ENCODE measurements at regions not wholly inside any gene's neighbourhood (a gene's known extent, or its start where the extent isn't known, plus 50 kb on each side); places are given as distances from the start of the nearest gene placed in this dataset.
"Not testable (repeated sequence)": the region's sequence is repeated elsewhere in the genome, so short reads cannot be mapped to it uniquely, and the experiment has no call there.

GRCh38 chr1:54479841-54480524, 68.0 kb upstream of the ACOT11 start:
- no peak for DNase-seq
- Mint-ChIP-seq H3K4me1 (peaks cover 53% of the 10 kb centered on the region), H3K27ac (peak overlapping the region; percentile 70), H3K27me3 (no peaks in the 10 kb centered on the region), H3K4me3 (no peak overlapping the region), H3K9me3 (no peaks in the 10 kb centered on the region), H3K36me3 (no peaks in the 10 kb centered on the region)

GRCh38 chr1:54479251-54479650, 68.8 kb upstream of the ACOT11 start:
- H3K36me3 Mint-ChIP-seq, result no peaks in the 10 kb centered on the region
- no peaks in the 10 kb centered on the region for H3K9me3 Mint-ChIP-seq
- H3K4me1 Mint-ChIP-seq, result peaks cover 55% of the 10 kb centered on the region
- H3K27me3 Mint-ChIP-seq, result no peaks in the 10 kb centered on the region
- no peak overlapping the region for H3K27ac Mint-ChIP-seq
- no peak overlapping the region for H3K4me3 Mint-ChIP-seq
- no peak for DNase-seq

- H3K4me3 Mint-ChIP-seq, result no peak overlapping the region
- no peaks in the 10 kb centered on the region for H3K36me3 Mint-ChIP-seq
- peak overlapping the region; percentile 23 for H3K27ac Mint-ChIP-seq
- no peaks in the 10 kb centered on the region for H3K9me3 Mint-ChIP-seq
- no peak for DNase-seq
- H3K27me3 Mint-ChIP-seq, result peaks cover 5% of the 10 kb centered on the region
- peaks cover 55% of the 10 kb centered on the region for H3K4me1 Mint-ChIP-seq
Measured at GRCh38 chr1:54477153-54477561, 70.9 kb upstream of the ACOT11 start.

GRCh38 chr1:54476530-54477109, 70.4 kb upstream of the SSBP3 start:
- H3K9me3 Mint-ChIP-seq, result no peaks in the 10 kb centered on the region
- peaks cover 54% of the 10 kb centered on the region for H3K4me1 Mint-ChIP-seq
- no peak for DNase-seq
- H3K27me3 Mint-ChIP-seq, result peaks cover 5% of the 10 kb centered on the region
- H3K36me3 Mint-ChIP-seq, result no peaks in the 10 kb centered on the region
- H3K4me3 Mint-ChIP-seq, result no peak overlapping the region
- H3K27ac Mint-ChIP-seq, result peak overlapping the region; percentile 23

GRCh38 chr1:54475946-54476516, 69.8 kb upstream of the SSBP3 start:
- no peak for DNase-seq
- H3K27me3 Mint-ChIP-seq, result peaks cover 5% of the 10 kb centered on the region
- H3K27ac Mint-ChIP-seq, result no peak overlapping the region
- no peaks in the 10 kb centered on the region for H3K9me3 Mint-ChIP-seq
- H3K4me3 Mint-ChIP-seq, result peak overlapping the region; percentile 37
- H3K4me1 Mint-ChIP-seq, result peaks cover 48% of the 10 kb centered on the region
- H3K36me3 Mint-ChIP-seq, result no peaks in the 10 kb centered on the region

GRCh38 chr1:54475357-54475881, 69.2 kb upstream of the SSBP3 start:
- Mint-ChIP-seq H3K4me3 (peak overlapping the region; percentile 47), H3K9me3 (no peaks in the 10 kb centered on the region), H3K4me1 (peaks cover 43% of the 10 kb centered on the region), H3K27ac (no peak overlapping the region), H3K27me3 (peaks cover 5% of the 10 kb centered on the region), H3K36me3 (no peaks in the 10 kb centered on the region)
- DNase-seq, result peak; percentile 62

- Mint-ChIP-seq H3K9me3 (no peaks in the 10 kb centered on the region), H3K27me3 (peaks cover 5% of the 10 kb centered on the region), H3K4me1 (peaks cover 35% of the 10 kb centered on the region), H3K27ac (no peak overlapping the region), H3K4me3 (peak overlapping the region; percentile 71), H3K36me3 (peaks cover under 1% of the 10 kb centered on the region)
- peak; percentile 54 for DNase-seq
Measured at GRCh38 chr1:54474310-54475251, 68.4 kb upstream of the SSBP3 start.

- Mint-ChIP-seq H3K36me3 (peaks cover 3% of the 10 kb centered on the region), H3K4me3 (no peak overlapping the region)
Measured at GRCh38 chr1:54471588-54471987, 65.4 kb upstream of the SSBP3 start.

GRCh38 chr1:54469444-54469843, 63.2 kb upstream of the SSBP3 start:
- DNase-seq, H3K27ac Mint-ChIP-seq, H3K27me3 Mint-ChIP-seq, H3K36me3 Mint-ChIP-seq, H3K4me3 Mint-ChIP-seq, H3K9me3 Mint-ChIP-seq: not testable (repeated sequence)
- H3K4me1 Mint-ChIP-seq, result peaks cover 12% of the 10 kb centered on the region

More at GRCh38 chr1:54471588-54471987, 65.4 kb upstream of the SSBP3 start:
- H3K27ac Mint-ChIP-seq, result no peak overlapping the region
- H3K27me3 Mint-ChIP-seq, result peaks cover 5% of the 10 kb centered on the region
- peaks cover 4% of the 10 kb centered on the region for H3K9me3 Mint-ChIP-seq
- DNase-seq, result no peak
- peaks cover 20% of the 10 kb centered on the region for H3K4me1 Mint-ChIP-seq

GRCh38 chr1:54468288-54469084, 62.3 kb upstream of the SSBP3 start:
- not testable (repeated sequence) for H3K9me3 Mint-ChIP-seq, H3K27me3 Mint-ChIP-seq, H3K36me3 Mint-ChIP-seq

GRCh38 chr1:54465351-54465811, 59.2 kb upstream of the SSBP3 start:
- Mint-ChIP-seq H3K9me3 (peaks cover 4% of the 10 kb centered on the region), H3K4me3 (no peak overlapping the region), H3K36me3 (peaks cover 3% of the 10 kb centered on the region), H3K27ac (peak overlapping the region; percentile 32), H3K27me3 (no peaks in the 10 kb centered on the region), H3K4me1 (peaks cover 31% of the 10 kb centered on the region)
- DNase-seq, result no peak

More at GRCh38 chr1:54468288-54469084, 62.3 kb upstream of the SSBP3 start:
- H3K4me1 Mint-ChIP-seq, result peaks cover 20% of the 10 kb centered on the region
- not testable (repeated sequence) for DNase-seq, H3K4me3 Mint-ChIP-seq, H3K27ac Mint-ChIP-seq

GRCh38 chr1:54464477-54465146, 58.4 kb upstream of the SSBP3 start:
- Mint-ChIP-seq H3K27me3 (no peaks in the 10 kb centered on the region), H3K27ac (peak overlapping the region; percentile 79), H3K9me3 (peaks cover 4% of the 10 kb centered on the region), H3K4me3 (no peak overlapping the region), H3K4me1 (peaks cover 38% of the 10 kb centered on the region), H3K36me3 (peaks cover 3% of the 10 kb centered on the region)
- DNase-seq, result no peak

GRCh38 chr1:54464031-54464476, 57.9 kb upstream of the SSBP3 start:
- peak overlapping the region; percentile 79 for H3K27ac Mint-ChIP-seq
- peak overlapping the region; percentile 26 for H3K4me3 Mint-ChIP-seq

More at GRCh38 chr1:54464031-54464476, 57.9 kb upstream of the SSBP3 start:
- H3K4me1 Mint-ChIP-seq, result peaks cover 39% of the 10 kb centered on the region
- H3K36me3 Mint-ChIP-seq, result no peaks in the 10 kb centered on the region
- H3K27me3 Mint-ChIP-seq, result no peaks in the 10 kb centered on the region
- peak; percentile 44 for DNase-seq
- H3K9me3 Mint-ChIP-seq, result peaks cover under 1% of the 10 kb centered on the region

Measured in activated naive CD8-positive, alpha-beta T cell treated with anti-CD3 and anti-CD28 coated beads for 36 hours (primary cell).